Caco-2 (cell line): ENCODE measurements at regions not wholly inside any gene's neighbourhood (a gene's known extent, or its start where the extent isn't known, plus 50 kb on each side); places are given as distances from the start of the nearest gene placed in this dataset.

Experiments used
- BruUV-seq: library from RNA; stranded (reverse); fragments of 400-500 nt; replicated peaks from 2 replicates; lab custom pipeline; 2021; lab: Mats Ljungman, UMichigan
- CTCF ChIA-PET: fragments of 300-600 bp; sonication (Branson Sonifier 250); formaldehyde crosslinking; loops from one replicate; lab custom pipeline; 2022; ENCODE audit warnings: antibody characterized with exemption; lab: Charles Lee
- POLR2A ChIA-PET: fragments of 300-600 bp; sonication (Branson Sonifier 250); formaldehyde crosslinking; loops from one replicate; lab custom pipeline; 2022; ENCODE audit warnings: antibody characterized with exemption; lab: Charles Lee
- DNase-seq, 2 experiments: peaks; one replicate each; pipeline versions ENCODE4 v3.0.0 to v3.0.0-alpha.2; 2020 to 2022
- H3K27me3 ChIP-seq: replicated peaks from 2 replicates; pipeline ENCODE4 v1.6.0; 2011; ENCODE audit warnings: low read length; ENCODE audit not compliant: control insufficient read depth, insufficient read depth
- H3K36me3 ChIP-seq: 2 replicates; pipeline ENCODE4 v1.5.1; 2011; ENCODE audit warnings: low read length; ENCODE audit not compliant: control insufficient read depth, insufficient read depth
- H3K4me1 ChIP-seq: fragments of 250-450 bp; sonication (Bioruptor Pico); 2 replicates; pipeline ENCODE4 v1.5.1; 2020; ENCODE audit warnings: mild to moderate bottlenecking
- H3K4me3 ChIP-seq: 2 replicates; pipeline ENCODE4 v1.5.1; 2011; ENCODE audit warnings: low read depth, mild to moderate bottlenecking, control low read depth, low read length
- H3K9me3 ChIP-seq: fragments of 250-450 bp; sonication (Bioruptor Pico); 2 replicates; pipeline ENCODE4 v1.5.1; 2020; ENCODE audit warnings: mild to moderate bottlenecking, moderate library complexity
- H3K27ac Mint-ChIP-seq: one replicate; pipeline ENCODE4 v1.8.0; 2022; ENCODE audit warnings: mixed read lengths; ENCODE audit not compliant: unreplicated experiment
- H3K27me3 Mint-ChIP-seq: one replicate; pipeline ENCODE4 v1.8.0; 2022; ENCODE audit warnings: mixed read lengths; ENCODE audit not compliant: insufficient read depth, unreplicated experiment
- H3K36me3 Mint-ChIP-seq: one replicate; pipeline ENCODE4 v1.8.0; 2022; ENCODE audit warnings: mild to moderate bottlenecking, mixed read lengths; ENCODE audit not compliant: insufficient read depth, unreplicated experiment
- H3K4me1 Mint-ChIP-seq: one replicate; pipeline ENCODE4 v1.8.0; 2022; ENCODE audit warnings: low read depth, mixed read lengths; ENCODE audit not compliant: unreplicated experiment
- H3K4me3 Mint-ChIP-seq: one replicate; pipeline ENCODE4 v1.8.0; 2022; ENCODE audit warnings: mild to moderate bottlenecking, moderate library complexity, mixed read lengths; ENCODE audit not compliant: unreplicated experiment
- H3K9me3 Mint-ChIP-seq: one replicate; pipeline ENCODE4 v1.8.0; 2022; ENCODE audit warnings: mixed read lengths; ENCODE audit not compliant: unreplicated experiment
- CTCF ChIP-seq, 2 experiments: fragments of 200-600 bp in 1 of 2; IDR thresholded peaks; 1 replicate in 1 of 2; 2 replicates in 1 of 2; pipeline versions ENCODE4 v1.5.1 to v1.8.0; 2011 to 2022; ENCODE audit warnings: antibody characterized with exemption in 1 of 2, control low read depth in 1 of 2, inconsistent platforms in 1 of 2, low read depth in 1 of 2, low read length in 1 of 2, mild to moderate bottlenecking in 1 of 2, moderate library complexity in 1 of 2; ENCODE audit not compliant: insufficient read depth in 1 of 2, severe bottlenecking in 1 of 2, unreplicated experiment in 1 of 2
- intact Hi-C: fragments of 100-400 bp; cut with micrococcal nuclease; formaldehyde crosslinking; loops from one replicate; pipeline ENCODE4 v1.10.0; 2022; ENCODE audit not compliant: unreplicated experiment

- no peak overlapping the region for H3K27ac Mint-ChIP-seq
- H3K36me3 Mint-ChIP-seq: no peaks in the 10 kb centered on the region
- Histone ChIP-seq H3K27me3 (no peaks in the 10 kb centered on the region; the same call in 1 of the 2 replicates), H3K9me3 (no peaks in the 10 kb centered on the region; the same call in 1 of the 2 replicates), H3K4me3 (no peak overlapping the region), H3K4me1 (no peaks in the 10 kb centered on the region), H3K36me3 (no peaks in the 10 kb centered on the region)
- intact Hi-C loops: no loop called here
- H3K4me3 Mint-ChIP-seq: no peak overlapping the region
- BruUV-seq: no TSS peak
- ChIA-PET CTCF (no interaction called here), POLR2A (no interaction called here)
- H3K9me3 Mint-ChIP-seq: no peaks in the 10 kb centered on the region
- no peaks in the 10 kb centered on the region for H3K4me1 Mint-ChIP-seq
- no peak for DNase-seq
- no peak for TF ChIP-seq CTCF (IDR thresholded peaks at IDR 0.05; ENCODE audit: insufficient read depth in 1 of 2, low read depth in 1 of 2, low read length in 1 of 2, severe bottlenecking in 1 of 2, unreplicated experiment in 1 of 2)
- H3K27me3 Mint-ChIP-seq: peaks cover 4% of the 10 kb centered on the region
Measured at GRCh38 chr5:68924481-68925145, 169.2 kb upstream of the SLC30A5 start.

GRCh38 chr5:68928617-68929302, 165.1 kb upstream of the SLC30A5 start:
- ChIA-PET CTCF (no interaction called here), POLR2A (no interaction called here)
- no peaks in the 10 kb centered on the region; the same call in 1 of the 2 replicates for H3K27me3 ChIP-seq
- intact Hi-C loops: no loop called here
- no peaks in the 10 kb centered on the region for H3K4me1 ChIP-seq
- Mint-ChIP-seq H3K36me3 (no peaks in the 10 kb centered on the region), H3K4me1 (no peaks in the 10 kb centered on the region), H3K27ac (no peak overlapping the region), H3K27me3 (peaks cover 4% of the 10 kb centered on the region), H3K9me3 (no peaks in the 10 kb centered on the region), H3K4me3 (no peak overlapping the region)
- no peaks in the 10 kb centered on the region for H3K36me3 ChIP-seq
- BruUV-seq: no TSS peak
- H3K9me3 ChIP-seq: peaks cover 14% of the 10 kb centered on the region
- DNase-seq: no peak
- no peak overlapping the region for H3K4me3 ChIP-seq
- TF ChIP-seq CTCF (IDR thresholded peaks at IDR 0.05; ENCODE audit: insufficient read depth in 1 of 2, low read depth in 1 of 2, low read length in 1 of 2, severe bottlenecking in 1 of 2, unreplicated experiment in 1 of 2): no peak

- Mint-ChIP-seq H3K9me3 (no peaks in the 10 kb centered on the region), H3K27me3 (peaks cover 4% of the 10 kb centered on the region), H3K4me1 (no peaks in the 10 kb centered on the region), H3K36me3 (no peaks in the 10 kb centered on the region), H3K4me3 (no peak overlapping the region), H3K27ac (no peak overlapping the region)
- no peak overlapping the region for H3K4me3 ChIP-seq
- no peak for DNase-seq
- TF ChIP-seq CTCF (IDR thresholded peaks at IDR 0.05; ENCODE audit: insufficient read depth in 1 of 2, low read depth in 1 of 2, low read length in 1 of 2, severe bottlenecking in 1 of 2, unreplicated experiment in 1 of 2): no peak
- H3K4me1 ChIP-seq: no peaks in the 10 kb centered on the region
- no TSS peak for BruUV-seq
- intact Hi-C loops: no loop called here
- CTCF ChIA-PET: no interaction called here
- H3K9me3 ChIP-seq: peaks cover 14% of the 10 kb centered on the region
- H3K36me3 ChIP-seq: no peaks in the 10 kb centered on the region
- no peaks in the 10 kb centered on the region for H3K27me3 ChIP-seq
- POLR2A ChIA-PET: no interaction called here
Measured at GRCh38 chr5:68930139-68930538, 163.7 kb upstream of the SLC30A5 start.
